WTC11 (cell line): ENCODE measurements at regions not wholly inside any gene's neighbourhood (a gene's known extent, or its start where the extent isn't known, plus 50 kb on each side); places are given as distances from the start of the nearest gene placed in this dataset.

ENCODE experiments used
- ATAC-seq: fragments of 200-7000 bp; cut with Tn5 transposase; 2 replicates; pipeline ENCODE4 v1.10.0; 2021; ENCODE audit warnings: mild to moderate bottlenecking, moderate library complexity
- CTCF ChIA-PET: fragments of 300-600 bp; sonication (Branson Sonifier 250); formaldehyde crosslinking; loops from one replicate; lab custom pipeline; 2021; ENCODE audit warnings: antibody characterized with exemption; lab: Charles Lee
- POLR2A ChIA-PET: fragments of 350-600 bp; sonication (Branson Sonifier 250); formaldehyde crosslinking; loops from one replicate; lab custom pipeline; 2021; ENCODE audit warnings: antibody characterized with exemption; lab: Charles Lee
- DNase-seq: peaks from one replicate; pipeline ENCODE4 v3.0.0; 2021; ENCODE audit warnings: low spot score
- H3K27ac Mint-ChIP-seq: 2 replicates; pipeline ENCODE4 v1.8.0; 2021; ENCODE audit warnings: mixed read lengths
- H3K27me3 Mint-ChIP-seq: 2 replicates; pipeline ENCODE4 v1.8.0; 2021; ENCODE audit warnings: low read depth, mild to moderate bottlenecking, moderate library complexity, mixed read lengths
- H3K36me3 Mint-ChIP-seq: 2 replicates; pipeline ENCODE4 v1.8.0; 2021; ENCODE audit warnings: mixed read lengths
- H3K4me1 Mint-ChIP-seq: 2 replicates; pipeline ENCODE4 v1.8.0; 2022; ENCODE audit warnings: mixed read lengths
- H3K4me3 Mint-ChIP-seq: 2 replicates; pipeline ENCODE4 v1.8.0; 2021; ENCODE audit warnings: mild to moderate bottlenecking, moderate library complexity, mixed read lengths
- H3K9me3 Mint-ChIP-seq: 2 replicates; pipeline ENCODE4 v1.8.0; 2021; ENCODE audit warnings: mixed read lengths
- ARID4B ChIP-seq: sonication (generic); formaldehyde crosslinking; IDR thresholded peaks from 2 replicates; pipeline ENCODE4 v1.8.0; 2023; ENCODE audit warnings: missing genetic modification reagents, mild to moderate bottlenecking, borderline replicate concordance
- CREB1 ChIP-seq: sonication (generic); formaldehyde crosslinking; IDR thresholded peaks from 2 replicates; pipeline ENCODE4 v1.8.0; 2023; ENCODE audit warnings: mild to moderate bottlenecking, missing genetic modification reagents
- ETV6 ChIP-seq: sonication (generic); formaldehyde crosslinking; IDR thresholded peaks from 2 replicates; pipeline ENCODE4 v1.8.1; 2022; ENCODE audit warnings: mild to moderate bottlenecking, missing genetic modification reagents
- GABPB1 ChIP-seq: sonication (generic); formaldehyde crosslinking; IDR thresholded peaks from 2 replicates; pipeline ENCODE4 v1.8.1; 2023; ENCODE audit warnings: mild to moderate bottlenecking, missing genetic modification reagents
- JUN ChIP-seq: sonication (generic); formaldehyde crosslinking; IDR thresholded peaks from 2 replicates; pipeline ENCODE4 v1.8.0; 2023; ENCODE audit warnings: mild to moderate bottlenecking, missing genetic modification reagents
- USF1 ChIP-seq: sonication (generic); formaldehyde crosslinking; IDR thresholded peaks from 2 replicates; pipeline ENCODE4 v1.8.0; 2022; ENCODE audit warnings: mild to moderate bottlenecking, missing genetic modification reagents
- ZBTB43 ChIP-seq: sonication (generic); formaldehyde crosslinking; IDR thresholded peaks from 2 replicates; pipeline ENCODE4 v1.8.1; 2023; ENCODE audit warnings: mild to moderate bottlenecking, missing genetic modification reagents
- ZNF263 ChIP-seq: sonication (generic); formaldehyde crosslinking; IDR thresholded peaks from 2 replicates; pipeline ENCODE4 v1.8.1; 2022; ENCODE audit warnings: low read depth, mild to moderate bottlenecking, moderate library complexity, missing genetic modification reagents
- ZNF396 ChIP-seq: fragments of 250-450 bp; sonication (Bioruptor Pico); IDR thresholded peaks from 2 replicates; pipeline ENCODE4 v1.8.0; 2021; ENCODE audit warnings: mild to moderate bottlenecking, moderate library complexity, borderline replicate concordance
- TF ChIP-seq, protein P1 (sequence below): sonication (generic); formaldehyde crosslinking; conservative IDR thresholded peaks from 2 replicates; pipeline ENCODE4 v1.8.1; 2023; ENCODE audit warnings: mild to moderate bottlenecking, low read depth, missing genetic modification reagents, moderate library complexity
- TF ChIP-seq, protein P2 (sequence below): fragments of 250-450 bp; sonication (Bioruptor Pico); IDR thresholded peaks from 2 replicates; pipeline ENCODE4 v1.9.0; 2021; ENCODE audit warnings: mild to moderate bottlenecking
- TF ChIP-seq, protein P3 (sequence below): sonication (generic); formaldehyde crosslinking; IDR thresholded peaks from 2 replicates; pipeline ENCODE4 v1.8.1; 2023; ENCODE audit warnings: mild to moderate bottlenecking, missing genetic modification reagents, moderate library complexity
- TF ChIP-seq, protein P4 (sequence below): sonication (generic); formaldehyde crosslinking; IDR thresholded peaks from 2 replicates; pipeline ENCODE4 v1.8.1; 2023; ENCODE audit warnings: mild to moderate bottlenecking, missing genetic modification reagents
- TF ChIP-seq, protein P5 (sequence below): fragments of 250-450 bp; sonication (Bioruptor Pico); IDR thresholded peaks from 2 replicates; pipeline ENCODE4 v1.9.0; 2021; ENCODE audit warnings: mild to moderate bottlenecking
- TF ChIP-seq, protein P6 (sequence below): sonication (generic); formaldehyde crosslinking; IDR thresholded peaks from 2 replicates; pipeline ENCODE4 v1.8.0; 2022; ENCODE audit warnings: missing genetic modification reagents

- TF ChIP-seq JUN (CRISPR knock-in tag) (no peak), CREB1 (CRISPR knock-in tag) (no peak), ZNF396 (CRISPR knock-in tag) (no peak), USF1 (CRISPR knock-in tag) (no peak), ZBTB43 (CRISPR knock-in tag) (no peak), ZNF263 (CRISPR knock-in tag) (no peak), ETV6 (CRISPR knock-in tag) (no peak), ARID4B (CRISPR knock-in tag) (no peak), GABPB1 (no peak)
- TF ChIP-seq, protein P1, sequence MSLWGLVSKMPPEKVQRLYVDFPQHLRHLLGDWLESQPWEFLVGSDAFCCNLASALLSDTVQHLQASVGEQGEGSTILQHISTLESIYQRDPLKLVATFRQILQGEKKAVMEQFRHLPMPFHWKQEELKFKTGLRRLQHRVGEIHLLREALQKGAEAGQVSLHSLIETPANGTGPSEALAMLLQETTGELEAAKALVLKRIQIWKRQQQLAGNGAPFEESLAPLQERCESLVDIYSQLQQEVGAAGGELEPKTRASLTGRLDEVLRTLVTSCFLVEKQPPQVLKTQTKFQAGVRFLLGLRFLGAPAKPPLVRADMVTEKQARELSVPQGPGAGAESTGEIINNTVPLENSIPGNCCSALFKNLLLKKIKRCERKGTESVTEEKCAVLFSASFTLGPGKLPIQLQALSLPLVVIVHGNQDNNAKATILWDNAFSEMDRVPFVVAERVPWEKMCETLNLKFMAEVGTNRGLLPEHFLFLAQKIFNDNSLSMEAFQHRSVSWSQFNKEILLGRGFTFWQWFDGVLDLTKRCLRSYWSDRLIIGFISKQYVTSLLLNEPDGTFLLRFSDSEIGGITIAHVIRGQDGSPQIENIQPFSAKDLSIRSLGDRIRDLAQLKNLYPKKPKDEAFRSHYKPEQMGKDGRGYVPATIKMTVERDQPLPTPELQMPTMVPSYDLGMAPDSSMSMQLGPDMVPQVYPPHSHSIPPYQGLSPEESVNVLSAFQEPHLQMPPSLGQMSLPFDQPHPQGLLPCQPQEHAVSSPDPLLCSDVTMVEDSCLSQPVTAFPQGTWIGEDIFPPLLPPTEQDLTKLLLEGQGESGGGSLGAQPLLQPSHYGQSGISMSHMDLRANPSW (CRISPR knock-in tag): no peak
- TF ChIP-seq, protein P2, sequence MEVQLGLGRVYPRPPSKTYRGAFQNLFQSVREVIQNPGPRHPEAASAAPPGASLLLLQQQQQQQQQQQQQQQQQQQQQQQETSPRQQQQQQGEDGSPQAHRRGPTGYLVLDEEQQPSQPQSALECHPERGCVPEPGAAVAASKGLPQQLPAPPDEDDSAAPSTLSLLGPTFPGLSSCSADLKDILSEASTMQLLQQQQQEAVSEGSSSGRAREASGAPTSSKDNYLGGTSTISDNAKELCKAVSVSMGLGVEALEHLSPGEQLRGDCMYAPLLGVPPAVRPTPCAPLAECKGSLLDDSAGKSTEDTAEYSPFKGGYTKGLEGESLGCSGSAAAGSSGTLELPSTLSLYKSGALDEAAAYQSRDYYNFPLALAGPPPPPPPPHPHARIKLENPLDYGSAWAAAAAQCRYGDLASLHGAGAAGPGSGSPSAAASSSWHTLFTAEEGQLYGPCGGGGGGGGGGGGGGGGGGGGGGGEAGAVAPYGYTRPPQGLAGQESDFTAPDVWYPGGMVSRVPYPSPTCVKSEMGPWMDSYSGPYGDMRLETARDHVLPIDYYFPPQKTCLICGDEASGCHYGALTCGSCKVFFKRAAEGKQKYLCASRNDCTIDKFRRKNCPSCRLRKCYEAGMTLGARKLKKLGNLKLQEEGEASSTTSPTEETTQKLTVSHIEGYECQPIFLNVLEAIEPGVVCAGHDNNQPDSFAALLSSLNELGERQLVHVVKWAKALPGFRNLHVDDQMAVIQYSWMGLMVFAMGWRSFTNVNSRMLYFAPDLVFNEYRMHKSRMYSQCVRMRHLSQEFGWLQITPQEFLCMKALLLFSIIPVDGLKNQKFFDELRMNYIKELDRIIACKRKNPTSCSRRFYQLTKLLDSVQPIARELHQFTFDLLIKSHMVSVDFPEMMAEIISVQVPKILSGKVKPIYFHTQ (CRISPR knock-in tag): no peak
- TF ChIP-seq, protein P3, sequence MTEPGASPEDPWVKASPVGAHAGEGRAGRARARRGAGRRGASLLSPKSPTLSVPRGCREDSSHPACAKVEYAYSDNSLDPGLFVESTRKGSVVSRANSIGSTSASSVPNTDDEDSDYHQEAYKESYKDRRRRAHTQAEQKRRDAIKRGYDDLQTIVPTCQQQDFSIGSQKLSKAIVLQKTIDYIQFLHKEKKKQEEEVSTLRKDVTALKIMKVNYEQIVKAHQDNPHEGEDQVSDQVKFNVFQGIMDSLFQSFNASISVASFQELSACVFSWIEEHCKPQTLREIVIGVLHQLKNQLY (CRISPR knock-in tag): no peak
- TF ChIP-seq, protein P4, sequence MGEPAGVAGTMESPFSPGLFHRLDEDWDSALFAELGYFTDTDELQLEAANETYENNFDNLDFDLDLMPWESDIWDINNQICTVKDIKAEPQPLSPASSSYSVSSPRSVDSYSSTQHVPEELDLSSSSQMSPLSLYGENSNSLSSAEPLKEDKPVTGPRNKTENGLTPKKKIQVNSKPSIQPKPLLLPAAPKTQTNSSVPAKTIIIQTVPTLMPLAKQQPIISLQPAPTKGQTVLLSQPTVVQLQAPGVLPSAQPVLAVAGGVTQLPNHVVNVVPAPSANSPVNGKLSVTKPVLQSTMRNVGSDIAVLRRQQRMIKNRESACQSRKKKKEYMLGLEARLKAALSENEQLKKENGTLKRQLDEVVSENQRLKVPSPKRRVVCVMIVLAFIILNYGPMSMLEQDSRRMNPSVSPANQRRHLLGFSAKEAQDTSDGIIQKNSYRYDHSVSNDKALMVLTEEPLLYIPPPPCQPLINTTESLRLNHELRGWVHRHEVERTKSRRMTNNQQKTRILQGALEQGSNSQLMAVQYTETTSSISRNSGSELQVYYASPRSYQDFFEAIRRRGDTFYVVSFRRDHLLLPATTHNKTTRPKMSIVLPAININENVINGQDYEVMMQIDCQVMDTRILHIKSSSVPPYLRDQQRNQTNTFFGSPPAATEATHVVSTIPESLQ: no peak
- TF ChIP-seq, protein P5, sequence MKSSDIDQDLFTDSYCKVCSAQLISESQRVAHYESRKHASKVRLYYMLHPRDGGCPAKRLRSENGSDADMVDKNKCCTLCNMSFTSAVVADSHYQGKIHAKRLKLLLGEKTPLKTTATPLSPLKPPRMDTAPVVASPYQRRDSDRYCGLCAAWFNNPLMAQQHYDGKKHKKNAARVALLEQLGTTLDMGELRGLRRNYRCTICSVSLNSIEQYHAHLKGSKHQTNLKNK (CRISPR knock-in tag): no peak
- TF ChIP-seq, protein P6, sequence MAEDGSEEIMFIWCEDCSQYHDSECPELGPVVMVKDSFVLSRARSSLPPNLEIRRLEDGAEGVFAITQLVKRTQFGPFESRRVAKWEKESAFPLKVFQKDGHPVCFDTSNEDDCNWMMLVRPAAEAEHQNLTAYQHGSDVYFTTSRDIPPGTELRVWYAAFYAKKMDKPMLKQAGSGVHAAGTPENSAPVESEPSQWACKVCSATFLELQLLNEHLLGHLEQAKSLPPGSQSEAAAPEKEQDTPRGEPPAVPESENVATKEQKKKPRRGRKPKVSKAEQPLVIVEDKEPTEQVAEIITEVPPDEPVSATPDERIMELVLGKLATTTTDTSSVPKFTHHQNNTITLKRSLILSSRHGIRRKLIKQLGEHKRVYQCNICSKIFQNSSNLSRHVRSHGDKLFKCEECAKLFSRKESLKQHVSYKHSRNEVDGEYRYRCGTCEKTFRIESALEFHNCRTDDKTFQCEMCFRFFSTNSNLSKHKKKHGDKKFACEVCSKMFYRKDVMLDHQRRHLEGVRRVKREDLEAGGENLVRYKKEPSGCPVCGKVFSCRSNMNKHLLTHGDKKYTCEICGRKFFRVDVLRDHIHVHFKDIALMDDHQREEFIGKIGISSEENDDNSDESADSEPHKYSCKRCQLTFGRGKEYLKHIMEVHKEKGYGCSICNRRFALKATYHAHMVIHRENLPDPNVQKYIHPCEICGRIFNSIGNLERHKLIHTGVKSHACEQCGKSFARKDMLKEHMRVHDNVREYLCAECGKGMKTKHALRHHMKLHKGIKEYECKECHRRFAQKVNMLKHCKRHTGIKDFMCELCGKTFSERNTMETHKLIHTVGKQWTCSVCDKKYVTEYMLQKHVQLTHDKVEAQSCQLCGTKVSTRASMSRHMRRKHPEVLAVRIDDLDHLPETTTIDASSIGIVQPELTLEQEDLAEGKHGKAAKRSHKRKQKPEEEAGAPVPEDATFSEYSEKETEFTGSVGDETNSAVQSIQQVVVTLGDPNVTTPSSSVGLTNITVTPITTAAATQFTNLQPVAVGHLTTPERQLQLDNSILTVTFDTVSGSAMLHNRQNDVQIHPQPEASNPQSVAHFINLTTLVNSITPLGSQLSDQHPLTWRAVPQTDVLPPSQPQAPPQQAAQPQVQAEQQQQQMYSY: no peak
- TF ChIP-seq, all 79 proteins: peak for 0
- H3K27ac Mint-ChIP-seq: no peak overlapping the region
- no peaks in the 10 kb centered on the region for H3K36me3 Mint-ChIP-seq
- DNase-seq: no peak
- H3K9me3 Mint-ChIP-seq: peaks cover 8% of the 10 kb centered on the region
- POLR2A ChIA-PET: no interaction called here
- H3K4me1 Mint-ChIP-seq: no peaks in the 10 kb centered on the region
- CTCF ChIA-PET: no interaction called here
- H3K4me3 Mint-ChIP-seq: no peak overlapping the region
- no peak for ATAC-seq
- no peaks in the 10 kb centered on the region; the same call in 1 of the 2 replicates for H3K27me3 Mint-ChIP-seq
Observed at GRCh38 chr10:31239961-31240360, 79.1 kb upstream of the ZEB1 start.
